HEK293 (cell line): ENCODE measurements at regions not wholly inside any gene's neighbourhood (a gene's known extent, or its start where the extent isn't known, plus 50 kb on each side); places are given as distances from the start of the nearest gene placed in this dataset.
A peak's percentile ranks its signal among the peaks of the same experiment; 100 is the strongest.

Experiments used
- CTCF ChIA-PET: fragments of 350-600 bp; formaldehyde crosslinking; extraction: SDS; loops from one replicate; lab custom pipeline; 2021; ENCODE audit warnings: antibody characterized with exemption; lab: Yijun Ruan, JAX
- POLR2A ChIA-PET: fragments of 300-600 bp; formaldehyde crosslinking; extraction: SDS; loops from one replicate; lab custom pipeline; 2020; ENCODE audit warnings: antibody characterized with exemption, inconsistent platforms; lab: Yijun Ruan, JAX
- H3K27ac ChIP-seq: fragments of 200-500 bp; sonication (Bioruptor generic); 2 replicates; pipeline ENCODE4 v1.5.1; 2014; ENCODE audit warnings: low read depth, low read length, control low read depth, inconsistent platforms; ENCODE audit errors: extremely low read depth
- H3K36me3 ChIP-seq, 2 experiments: fragments of 200-500 bp in 1 of 2; sonication (Bioruptor generic) in 1 of 2; 1 replicate in 1 of 2; 2 replicates in 1 of 2; pipeline ENCODE4 v1.5.1; 2014 to 2017; ENCODE audit warnings: inconsistent platforms in 2 of 2, low read length in 2 of 2; ENCODE audit not compliant: control insufficient read depth in 2 of 2, insufficient read depth in 1 of 2
- H3K4me1 ChIP-seq: fragments of 200-500 bp; sonication (Bioruptor generic); 2 replicates; pipeline ENCODE4 v1.5.1; 2014; ENCODE audit warnings: mild to moderate bottlenecking, low read length, inconsistent platforms; ENCODE audit not compliant: control insufficient read depth, insufficient read depth
- H3K4me3 ChIP-seq: 2 replicates; pipeline ENCODE4 v1.5.1; 2011; ENCODE audit warnings: low read depth, mild to moderate bottlenecking, control low read depth, low read length, moderate library complexity
- H3K9me3 ChIP-seq: fragments of 200-500 bp; sonication (Bioruptor generic); 2 replicates; pipeline ENCODE4 v1.5.1; 2014; ENCODE audit warnings: low read depth, low read length, inconsistent platforms; ENCODE audit not compliant: control insufficient read depth, insufficient read depth
- FEZF1 ChIP-seq: fragments of 450-650 bp; formaldehyde crosslinking; IDR thresholded peaks from 2 replicates; pipeline ENCODE4 v1.5.1; 2016; ENCODE audit warnings: missing biosample characterization, missing genetic modification characterization
- SCRT2 ChIP-seq: fragments of 450-650 bp; formaldehyde crosslinking; IDR thresholded peaks from 2 replicates; pipeline ENCODE4 v1.5.1; 2016; ENCODE audit warnings: missing biosample characterization, missing genetic modification characterization
- SETDB1 ChIP-seq: IDR thresholded peaks from one replicate; pipeline ENCODE4 v1.6.1; 2017; ENCODE audit warnings: mild to moderate bottlenecking, low read length, moderate library complexity, mixed read lengths; ENCODE audit not compliant: insufficient read length
- YY2 ChIP-seq: fragments of 450-650 bp; formaldehyde crosslinking; IDR thresholded peaks from 2 replicates; pipeline ENCODE4 v1.5.1; 2016; ENCODE audit warnings: missing biosample characterization, missing genetic modification characterization
- ZEB2 ChIP-seq: fragments of 450-650 bp; formaldehyde crosslinking; IDR thresholded peaks from 2 replicates; pipeline ENCODE4 v1.5.1; 2016; ENCODE audit warnings: missing biosample characterization, missing genetic modification characterization
- ZFHX2 ChIP-seq: fragments of 450-650 bp; formaldehyde crosslinking; conservative IDR thresholded peaks from 2 replicates; pipeline ENCODE4 v1.5.1; 2016; ENCODE audit warnings: missing biosample characterization, missing genetic modification characterization
- ZNF138 ChIP-seq: fragments of 450-650 bp; formaldehyde crosslinking; IDR thresholded peaks from 2 replicates; pipeline ENCODE4 v1.5.1; 2016; ENCODE audit warnings: missing biosample characterization, missing genetic modification characterization, borderline replicate concordance
- ZNF184 ChIP-seq: fragments of 450-650 bp; IDR thresholded peaks from 2 replicates; pipeline ENCODE4 v1.5.1; 2018; ENCODE audit warnings: missing biosample characterization, mild to moderate bottlenecking, missing genetic modification characterization
- ZNF23 ChIP-seq: fragments of 450-650 bp; formaldehyde crosslinking; IDR thresholded peaks from 2 replicates; pipeline ENCODE4 v1.5.1; 2016; ENCODE audit warnings: missing biosample characterization, missing genetic modification characterization, borderline replicate concordance
- ZNF292 ChIP-seq: fragments of 450-650 bp; formaldehyde crosslinking; IDR thresholded peaks from 2 replicates; pipeline ENCODE4 v1.5.1; 2016; ENCODE audit warnings: low read depth, missing biosample characterization, missing genetic modification characterization, borderline replicate concordance
- ZNF335 ChIP-seq: fragments of 450-650 bp; formaldehyde crosslinking; conservative IDR thresholded peaks from 2 replicates; pipeline ENCODE4 v1.5.1; 2016; ENCODE audit warnings: missing biosample characterization, missing genetic modification characterization
- ZNF510 ChIP-seq: fragments of 450-650 bp; formaldehyde crosslinking; IDR thresholded peaks from 2 replicates; pipeline ENCODE4 v1.5.1; 2018; ENCODE audit warnings: mild to moderate bottlenecking, missing genetic modification characterization, missing biosample characterization; ENCODE audit not compliant: insufficient replicate concordance
- ZNF514 ChIP-seq: fragments of 450-650 bp; formaldehyde crosslinking; IDR thresholded peaks from 2 replicates; pipeline ENCODE4 v1.5.1; 2016; ENCODE audit warnings: missing biosample characterization, missing genetic modification characterization
- ZNF544 ChIP-seq: fragments of 450-650 bp; formaldehyde crosslinking; IDR thresholded peaks from 2 replicates; pipeline ENCODE4 v1.5.0; 2017; ENCODE audit warnings: missing biosample characterization, missing genetic modification characterization
- ZNF548 ChIP-seq: fragments of 450-650 bp; formaldehyde crosslinking; IDR thresholded peaks from 2 replicates; pipeline ENCODE4 v1.5.1; 2016; ENCODE audit warnings: missing biosample characterization, missing genetic modification characterization
- ZNF555 ChIP-seq: fragments of 450-650 bp; formaldehyde crosslinking; conservative IDR thresholded peaks from 2 replicates; pipeline ENCODE4 v1.5.1; 2017; ENCODE audit warnings: missing biosample characterization, mild to moderate bottlenecking, missing genetic modification characterization, inconsistent platforms
- ZNF571 ChIP-seq: fragments of 450-650 bp; formaldehyde crosslinking; IDR thresholded peaks from 2 replicates; pipeline ENCODE4 v1.5.0; 2017; ENCODE audit warnings: missing biosample characterization, missing genetic modification characterization
- ZNF600 ChIP-seq: fragments of 450-650 bp; formaldehyde crosslinking; IDR thresholded peaks from 2 replicates; pipeline ENCODE4 v1.5.1; 2016; ENCODE audit warnings: missing biosample characterization, missing genetic modification characterization
- ZNF654 ChIP-seq: fragments of 450-650 bp; formaldehyde crosslinking; IDR thresholded peaks from 2 replicates; pipeline ENCODE4 v1.5.1; 2016; ENCODE audit warnings: low read depth, missing biosample characterization, missing genetic modification characterization
- ZNF777 ChIP-seq: fragments of 450-650 bp; formaldehyde crosslinking; IDR thresholded peaks from 2 replicates; pipeline ENCODE4 v1.5.1; 2017; ENCODE audit warnings: missing biosample characterization, missing genetic modification characterization, borderline replicate concordance
- TF ChIP-seq, protein P1 (sequence below): fragments of 450-650 bp; IDR thresholded peaks from 2 replicates; pipeline ENCODE4 v1.5.1; 2018; ENCODE audit warnings: missing biosample characterization, mild to moderate bottlenecking, missing genetic modification characterization
- TF ChIP-seq, protein P2 (sequence below): fragments of 450-650 bp; formaldehyde crosslinking; IDR thresholded peaks from 2 replicates; pipeline ENCODE4 v1.5.1; 2017; ENCODE audit warnings: missing biosample characterization, missing genetic modification characterization
- TF ChIP-seq, protein P3 (sequence below): fragments of 450-650 bp; formaldehyde crosslinking; IDR thresholded peaks from 2 replicates; pipeline ENCODE4 v1.5.1; 2016; ENCODE audit warnings: missing biosample characterization, missing genetic modification characterization
- TF ChIP-seq, protein P4 (sequence below): fragments of 450-650 bp; formaldehyde crosslinking; IDR thresholded peaks from 2 replicates; pipeline ENCODE4 v1.5.1; 2016; ENCODE audit warnings: missing biosample characterization, missing genetic modification characterization

DNA sequence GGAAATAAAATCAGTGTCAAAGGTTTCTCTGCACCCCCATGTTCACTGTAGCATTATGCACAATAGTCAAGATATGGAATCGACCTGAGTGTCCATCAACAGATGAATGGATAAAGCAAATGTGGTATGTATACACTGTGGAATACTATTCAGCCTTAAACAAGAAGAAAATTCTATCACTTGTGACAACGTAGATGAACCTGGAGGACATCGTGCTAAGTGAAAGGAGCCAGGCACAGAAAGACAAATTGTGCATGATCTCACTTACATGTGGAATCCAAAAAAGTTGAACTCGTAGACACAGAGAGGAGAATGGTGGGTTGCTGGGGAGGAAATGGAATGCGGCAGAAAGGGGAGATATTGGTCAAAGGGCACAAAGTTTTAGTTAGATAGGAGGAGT lies 136.3 kb upstream of the ESR1 start:
- TF ChIP-seq, protein P1, sequence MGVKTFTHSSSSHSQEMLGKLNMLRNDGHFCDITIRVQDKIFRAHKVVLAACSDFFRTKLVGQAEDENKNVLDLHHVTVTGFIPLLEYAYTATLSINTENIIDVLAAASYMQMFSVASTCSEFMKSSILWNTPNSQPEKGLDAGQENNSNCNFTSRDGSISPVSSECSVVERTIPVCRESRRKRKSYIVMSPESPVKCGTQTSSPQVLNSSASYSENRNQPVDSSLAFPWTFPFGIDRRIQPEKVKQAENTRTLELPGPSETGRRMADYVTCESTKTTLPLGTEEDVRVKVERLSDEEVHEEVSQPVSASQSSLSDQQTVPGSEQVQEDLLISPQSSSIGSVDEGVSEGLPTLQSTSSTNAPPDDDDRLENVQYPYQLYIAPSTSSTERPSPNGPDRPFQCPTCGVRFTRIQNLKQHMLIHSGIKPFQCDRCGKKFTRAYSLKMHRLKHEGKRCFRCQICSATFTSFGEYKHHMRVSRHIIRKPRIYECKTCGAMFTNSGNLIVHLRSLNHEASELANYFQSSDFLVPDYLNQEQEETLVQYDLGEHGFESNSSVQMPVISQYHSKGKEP (tag by site-specific recombination), result no peak
- peak; percentile 51 for TF ChIP-seq SETDB1
- TF ChIP-seq ZNF510 (tag by site-specific recombination), result no peak
- no peak for TF ChIP-seq ZNF184 (tag by site-specific recombination)
- no peak for TF ChIP-seq ZNF571 (tag by site-specific recombination)
- no peak for TF ChIP-seq FEZF1 (tag by site-specific recombination)
- TF ChIP-seq ZNF600, result no peak
- no peak for TF ChIP-seq ZNF548 (tag by site-specific recombination)
- ChIA-PET CTCF (no interaction called here), POLR2A (no interaction called here)
- H3K9me3 ChIP-seq, result no peaks in the 10 kb centered on the region
- no peaks in the 10 kb centered on the region for H3K4me1 ChIP-seq
- no peak overlapping the region for H3K4me3 ChIP-seq
- H3K36me3 ChIP-seq, result no peaks in the 10 kb centered on the region
- no peak overlapping the region for H3K27ac ChIP-seq

DNA sequence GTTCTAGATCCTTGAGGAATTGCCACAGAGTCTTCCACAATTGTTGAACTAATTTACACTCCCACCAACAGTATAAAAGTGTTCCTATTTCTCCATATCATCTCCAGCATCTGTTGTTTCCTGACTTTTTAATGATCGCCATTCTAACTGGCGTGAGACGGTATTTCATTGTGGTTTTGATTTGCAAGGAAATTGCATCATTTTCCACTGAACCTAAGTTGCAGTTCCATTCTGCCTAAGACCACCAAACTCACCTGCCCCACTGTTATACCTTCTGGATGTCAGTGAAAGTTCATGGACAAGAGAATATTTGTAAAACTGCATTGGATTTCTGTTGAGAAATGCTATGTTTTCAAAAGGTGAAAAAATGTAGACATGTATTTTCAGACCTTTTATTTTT lies 132.9 kb upstream of the ESR1 start:
- POLR2A ChIA-PET, result no interaction called here
- H3K9me3 ChIP-seq, result no peaks in the 10 kb centered on the region
- H3K4me1 ChIP-seq, result no peaks in the 10 kb centered on the region
- TF ChIP-seq ZNF292 (tag by site-specific recombination), result no peak
- TF ChIP-seq, protein P2, sequence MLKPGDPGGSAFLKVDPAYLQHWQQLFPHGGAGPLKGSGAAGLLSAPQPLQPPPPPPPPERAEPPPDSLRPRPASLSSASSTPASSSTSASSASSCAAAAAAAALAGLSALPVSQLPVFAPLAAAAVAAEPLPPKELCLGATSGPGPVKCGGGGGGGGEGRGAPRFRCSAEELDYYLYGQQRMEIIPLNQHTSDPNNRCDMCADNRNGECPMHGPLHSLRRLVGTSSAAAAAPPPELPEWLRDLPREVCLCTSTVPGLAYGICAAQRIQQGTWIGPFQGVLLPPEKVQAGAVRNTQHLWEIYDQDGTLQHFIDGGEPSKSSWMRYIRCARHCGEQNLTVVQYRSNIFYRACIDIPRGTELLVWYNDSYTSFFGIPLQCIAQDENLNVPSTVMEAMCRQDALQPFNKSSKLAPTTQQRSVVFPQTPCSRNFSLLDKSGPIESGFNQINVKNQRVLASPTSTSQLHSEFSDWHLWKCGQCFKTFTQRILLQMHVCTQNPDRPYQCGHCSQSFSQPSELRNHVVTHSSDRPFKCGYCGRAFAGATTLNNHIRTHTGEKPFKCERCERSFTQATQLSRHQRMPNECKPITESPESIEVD (tag by site-specific recombination), result no peak
- TF ChIP-seq, all 188 proteins: peak for 0
- Histone ChIP-seq H3K4me3 (no peak overlapping the region), H3K36me3 (no peaks in the 10 kb centered on the region), H3K27ac (no peak overlapping the region)
- CTCF ChIA-PET, result interaction anchor here (0.6 to 2.0 kb wide), 6 partner anchors 9 to 707 kb away, joined by 3 to 13 read pairs (median 3); no protein-coding TSS in a partner anchor

DNA sequence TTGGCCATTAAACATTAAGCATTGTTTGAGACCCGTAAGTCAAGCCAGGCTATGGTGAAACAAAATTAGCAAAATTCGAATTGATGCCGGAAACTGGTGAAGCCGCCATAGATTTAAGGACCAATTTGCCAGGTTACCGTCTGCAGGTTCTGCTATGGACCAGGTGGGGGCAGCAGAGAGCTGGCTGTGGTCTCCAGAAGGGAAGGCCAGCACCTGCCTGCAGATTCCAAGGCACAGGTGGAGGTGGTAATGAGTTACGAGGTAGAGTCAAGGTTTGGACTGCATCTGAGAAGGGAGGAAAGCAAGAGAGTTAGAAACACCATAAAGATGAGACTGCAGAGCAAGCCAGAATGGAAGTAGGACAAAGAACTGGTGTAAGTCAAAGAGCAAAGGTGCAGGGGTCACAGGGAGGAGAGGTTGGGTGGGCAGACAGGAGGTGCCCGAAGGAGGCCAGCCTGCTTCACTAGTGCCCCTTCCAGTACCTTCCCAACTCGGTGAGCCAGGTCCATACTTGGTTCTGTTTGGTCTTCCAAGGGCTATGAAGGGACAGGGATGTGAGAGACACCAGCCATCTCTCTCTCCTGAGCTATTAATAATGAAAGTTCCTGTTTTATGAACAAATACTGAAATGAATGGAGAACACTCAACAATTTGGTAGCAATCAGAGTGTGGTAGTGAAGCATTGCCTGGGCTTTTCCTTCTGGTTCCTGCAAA lies 131.6 kb upstream of the ESR1 start:
- Histone ChIP-seq H3K36me3 (no peaks in the 10 kb centered on the region), H3K27ac (no peak overlapping the region), H3K4me3 (no peak overlapping the region), H3K9me3 (no peaks in the 10 kb centered on the region), H3K4me1 (no peaks in the 10 kb centered on the region)
- ChIA-PET POLR2A (no interaction called here), CTCF (interaction anchor here (0.6 to 2.5 kb wide), 22 partner anchors 8 to 996 kb away, joined by 3 to 15 read pairs (median 4); no protein-coding TSS in a partner anchor)
- TF ChIP-seq ZNF335 (tag by site-specific recombination), result peak; percentile 65
- TF ChIP-seq, protein P3, sequence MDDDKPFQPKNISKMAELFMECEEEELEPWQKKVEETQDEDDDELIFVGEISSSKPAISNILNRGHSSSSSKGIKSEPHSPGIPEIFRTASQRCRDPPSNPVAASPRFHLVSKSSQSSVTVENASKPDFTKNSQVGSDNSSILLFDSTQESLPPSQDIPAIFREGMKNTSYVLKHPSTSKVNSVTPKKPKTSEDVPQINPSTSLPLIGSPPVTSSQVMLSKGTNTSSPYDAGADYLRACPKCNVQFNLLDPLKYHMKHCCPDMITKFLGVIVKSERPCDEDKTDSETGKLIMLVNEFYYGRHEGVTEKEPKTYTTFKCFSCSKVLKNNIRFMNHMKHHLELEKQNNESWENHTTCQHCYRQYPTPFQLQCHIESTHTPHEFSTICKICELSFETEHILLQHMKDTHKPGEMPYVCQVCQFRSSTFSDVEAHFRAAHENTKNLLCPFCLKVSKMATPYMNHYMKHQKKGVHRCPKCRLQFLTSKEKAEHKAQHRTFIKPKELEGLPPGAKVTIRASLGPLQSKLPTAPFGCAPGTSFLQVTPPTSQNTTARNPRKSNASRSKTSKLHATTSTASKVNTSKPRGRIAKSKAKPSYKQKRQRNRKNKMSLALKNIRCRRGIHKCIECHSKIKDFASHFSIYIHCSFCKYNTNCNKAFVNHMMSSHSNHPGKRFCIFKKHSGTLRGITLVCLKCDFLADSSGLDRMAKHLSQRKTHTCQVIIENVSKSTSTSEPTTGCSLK (tag by site-specific recombination), result no peak
- no peak for TF ChIP-seq ZNF514 (tag by site-specific recombination)
- no peak for TF ChIP-seq ZNF544 (tag by site-specific recombination)
- TF ChIP-seq ZNF138, result no peak
- no peak for TF ChIP-seq ZNF555 (tag by site-specific recombination)
- TF ChIP-seq ZNF654 (tag by site-specific recombination), result peak; percentile 86
- TF ChIP-seq ZEB2 (tag by site-specific recombination), result peak; percentile 61
- TF ChIP-seq ZNF777 (tag by site-specific recombination), result no peak
- no peak for TF ChIP-seq ZNF23 (tag by site-specific recombination)
- TF ChIP-seq, protein P4, sequence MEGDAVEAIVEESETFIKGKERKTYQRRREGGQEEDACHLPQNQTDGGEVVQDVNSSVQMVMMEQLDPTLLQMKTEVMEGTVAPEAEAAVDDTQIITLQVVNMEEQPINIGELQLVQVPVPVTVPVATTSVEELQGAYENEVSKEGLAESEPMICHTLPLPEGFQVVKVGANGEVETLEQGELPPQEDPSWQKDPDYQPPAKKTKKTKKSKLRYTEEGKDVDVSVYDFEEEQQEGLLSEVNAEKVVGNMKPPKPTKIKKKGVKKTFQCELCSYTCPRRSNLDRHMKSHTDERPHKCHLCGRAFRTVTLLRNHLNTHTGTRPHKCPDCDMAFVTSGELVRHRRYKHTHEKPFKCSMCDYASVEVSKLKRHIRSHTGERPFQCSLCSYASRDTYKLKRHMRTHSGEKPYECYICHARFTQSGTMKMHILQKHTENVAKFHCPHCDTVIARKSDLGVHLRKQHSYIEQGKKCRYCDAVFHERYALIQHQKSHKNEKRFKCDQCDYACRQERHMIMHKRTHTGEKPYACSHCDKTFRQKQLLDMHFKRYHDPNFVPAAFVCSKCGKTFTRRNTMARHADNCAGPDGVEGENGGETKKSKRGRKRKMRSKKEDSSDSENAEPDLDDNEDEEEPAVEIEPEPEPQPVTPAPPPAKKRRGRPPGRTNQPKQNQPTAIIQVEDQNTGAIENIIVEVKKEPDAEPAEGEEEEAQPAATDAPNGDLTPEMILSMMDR, result peak; percentile 85
- peak; percentile 54; the same call in 1 of the 2 replicates for TF ChIP-seq ZNF600
- no peak for TF ChIP-seq ZFHX2 (tag by site-specific recombination)
- 0 out of 2 replicates have a peak, but pooled peaks have one; percentile 56 for TF ChIP-seq YY2
- TF ChIP-seq SCRT2 (tag by site-specific recombination), result peak; percentile 46; the same call in 1 of the 2 replicates
- no peak for TF ChIP-seq ZNF292 (tag by site-specific recombination)
